22Rv1 (cell line): ENCODE measurements at regions not wholly inside any gene's neighbourhood (a gene's known extent, or its start where the extent isn't known, plus 50 kb on each side); places are given as distances from the start of the nearest gene placed in this dataset.

ENCODE experiments used
- ZFX ChIP-seq: fragments of 450-650 bp; IDR thresholded peaks from 2 replicates; pipeline ENCODE4 v1.6.1; 2017; ENCODE audit warnings: antibody characterized with exemption, borderline replicate concordance
- TF ChIP-seq, protein P1 (sequence below): fragments of 450-650 bp; IDR thresholded peaks from 2 replicates; pipeline ENCODE4 v1.5.1; 2017; ENCODE audit warnings: mild to moderate bottlenecking

DNA sequence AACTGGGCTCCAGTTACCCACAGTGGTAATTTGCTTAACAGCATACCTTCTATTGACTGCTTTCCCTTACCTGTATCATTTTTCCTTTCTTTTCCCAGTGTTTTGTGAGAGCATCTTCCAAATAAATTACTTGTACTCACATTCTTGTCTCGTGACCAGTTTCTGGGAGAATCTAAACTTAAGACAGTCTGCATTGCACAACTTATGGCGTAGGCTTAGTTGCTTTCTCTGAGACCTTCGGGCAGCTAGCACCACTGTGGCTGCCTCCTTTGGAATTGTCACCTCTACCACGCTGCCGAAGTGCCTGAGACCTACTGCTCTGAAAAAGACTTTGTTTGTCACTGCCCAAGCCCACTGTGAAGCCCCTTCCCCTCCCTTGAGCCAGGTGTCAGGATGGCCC lies 188.1 kb upstream of the BMP2 start:
- TF ChIP-seq, protein P1, sequence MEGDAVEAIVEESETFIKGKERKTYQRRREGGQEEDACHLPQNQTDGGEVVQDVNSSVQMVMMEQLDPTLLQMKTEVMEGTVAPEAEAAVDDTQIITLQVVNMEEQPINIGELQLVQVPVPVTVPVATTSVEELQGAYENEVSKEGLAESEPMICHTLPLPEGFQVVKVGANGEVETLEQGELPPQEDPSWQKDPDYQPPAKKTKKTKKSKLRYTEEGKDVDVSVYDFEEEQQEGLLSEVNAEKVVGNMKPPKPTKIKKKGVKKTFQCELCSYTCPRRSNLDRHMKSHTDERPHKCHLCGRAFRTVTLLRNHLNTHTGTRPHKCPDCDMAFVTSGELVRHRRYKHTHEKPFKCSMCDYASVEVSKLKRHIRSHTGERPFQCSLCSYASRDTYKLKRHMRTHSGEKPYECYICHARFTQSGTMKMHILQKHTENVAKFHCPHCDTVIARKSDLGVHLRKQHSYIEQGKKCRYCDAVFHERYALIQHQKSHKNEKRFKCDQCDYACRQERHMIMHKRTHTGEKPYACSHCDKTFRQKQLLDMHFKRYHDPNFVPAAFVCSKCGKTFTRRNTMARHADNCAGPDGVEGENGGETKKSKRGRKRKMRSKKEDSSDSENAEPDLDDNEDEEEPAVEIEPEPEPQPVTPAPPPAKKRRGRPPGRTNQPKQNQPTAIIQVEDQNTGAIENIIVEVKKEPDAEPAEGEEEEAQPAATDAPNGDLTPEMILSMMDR, result no peak
- no peak for TF ChIP-seq ZFX
